Lower leg skin (tissue), 4 donors: ENCODE measurements at regions not wholly inside any gene's neighbourhood (a gene's known extent, or its start where the extent isn't known, plus 50 kb on each side); places are given as distances from the start of the nearest gene placed in this dataset.

Experiments used
- DNase-seq, 2 donors: peaks; one replicate each; pipeline ENCODE4 v3.0.0-alpha.2; 2019; ENCODE audit warnings: low spot score in 2 of 2
- H3K4me3 ChIP-seq: fragments of 200-600 bp; sonication (generic); 2 replicates; pipeline ENCODE4 v1.5.1; 2017; ENCODE audit warnings: mild to moderate bottlenecking, low read depth; ENCODE audit not compliant: poor library complexity, severe bottlenecking
- CTCF ChIP-seq, 3 donors: fragments of 450-650 bp; IDR thresholded peaks; one replicate each; pipeline ENCODE4 v1.5.1; 2016; ENCODE audit warnings: antibody characterized with exemption in 3 of 3, mild to moderate bottlenecking in 3 of 3, moderate library complexity in 2 of 3
- POLR2A ChIP-seq, 2 donors: fragments of 450-650 bp; IDR thresholded peaks; one replicate each; pipeline ENCODE4 v1.6.1; 2016 to 2017; ENCODE audit warnings: antibody characterized with exemption in 2 of 2, mild to moderate bottlenecking in 1 of 2, moderate library complexity in 1 of 2
- WGBS, 2 donors: methylation state at CpG; one replicate each; pipeline ENCODE4 v1.1.5; 2018; 5-methylcytosine and 5-hydroxymethylcytosine counted together
- intact Hi-C: fragments of 100-400 bp; cut with DNase I; formaldehyde crosslinking; loops from one replicate; pipeline ENCODE4 v1.15.0; 2023; ENCODE audit warnings: low total_unique reads

GRCh38 chr14:34328178-34328577 lies 133.9 kb downstream of the SPTSSA start:
- WGBS, 2 donors = 48 to 50% methylated on average over 4 of the region's 4 CpGs
- no peak for DNase-seq
- intact Hi-C loops = loop anchor here (10.0 kb wide), 1 partner anchor 1753 kb away; no protein-coding TSS in a partner anchor
- TF ChIP-seq POLR2A (IDR thresholded peaks at IDR 0.05) (no peak), CTCF (IDR thresholded peaks at IDR 0.05) (no peak)
- H3K4me3 ChIP-seq = no peak overlapping the region

GRCh38 chr14:34325493-34325892 lies 136.5 kb downstream of the SPTSSA start:
- no peak for TF ChIP-seq CTCF (IDR thresholded peaks at IDR 0.05)
- no peak for TF ChIP-seq POLR2A (IDR thresholded peaks at IDR 0.05)
- no peak overlapping the region for H3K4me3 ChIP-seq
- intact Hi-C loops = loop anchor here (10.0 kb wide), 1 partner anchor 1751 kb away; no protein-coding TSS in a partner anchor
- no peak for DNase-seq

- WGBS, 2 donors = 11 to 12% methylated on average over 6 of the region's 6 CpGs
- no peak for DNase-seq
- TF ChIP-seq POLR2A (IDR thresholded peaks at IDR 0.05) (no peak), CTCF (IDR thresholded peaks at IDR 0.05) (no peak)
- intact Hi-C loops = loop anchor here (10.0 kb wide), 1 partner anchor 1750 kb away; no protein-coding TSS in a partner anchor
- H3K4me3 ChIP-seq = no peak overlapping the region
These were observed 137.7 kb downstream of the SPTSSA start for GRCh38 chr14:34324363-34324795.

- 44 to 47% methylated on average over 8 of the region's 8 CpGs for WGBS, 2 donors
- DNase-seq = no peak
- intact Hi-C loops = loop anchor here (10.0 kb wide), 1 partner anchor 1748 kb away; no protein-coding TSS in a partner anchor
- H3K4me3 ChIP-seq = no peak overlapping the region
- no peak for TF ChIP-seq CTCF (IDR thresholded peaks at IDR 0.05)
- no peak for TF ChIP-seq POLR2A (IDR thresholded peaks at IDR 0.05)
These were observed 139.1 kb downstream of the SPTSSA start for GRCh38 chr14:34322940-34323418.

GRCh38 chr14:34319140-34319539 lies 142.9 kb downstream of the SPTSSA start:
- TF ChIP-seq CTCF (IDR thresholded peaks at IDR 0.05) (no peak), POLR2A (IDR thresholded peaks at IDR 0.05) (no peak)
- H3K4me3 ChIP-seq = no peak overlapping the region
- WGBS, 2 donors = 32 to 36% methylated on average over 4 of the region's 4 CpGs
- intact Hi-C loops = no loop called here
- DNase-seq = no peak

- DNase-seq = no peak
- TF ChIP-seq CTCF (IDR thresholded peaks at IDR 0.05) = no peak
- TF ChIP-seq POLR2A (IDR thresholded peaks at IDR 0.05) = no peak
- 86 to 88% methylated on average over 2 of the region's 2 CpGs for WGBS, 2 donors
- no peak overlapping the region for H3K4me3 ChIP-seq
- intact Hi-C loops = no loop called here
These were observed 144.0 kb downstream of the SPTSSA start for GRCh38 chr14:34318014-34318413.
